ENCODE measurements at regions not wholly inside any gene's neighbourhood (a gene's known extent, or its start where the extent isn't known, plus 50 kb on each side); places are given as distances from the start of the nearest gene placed in this dataset.

DNA sequence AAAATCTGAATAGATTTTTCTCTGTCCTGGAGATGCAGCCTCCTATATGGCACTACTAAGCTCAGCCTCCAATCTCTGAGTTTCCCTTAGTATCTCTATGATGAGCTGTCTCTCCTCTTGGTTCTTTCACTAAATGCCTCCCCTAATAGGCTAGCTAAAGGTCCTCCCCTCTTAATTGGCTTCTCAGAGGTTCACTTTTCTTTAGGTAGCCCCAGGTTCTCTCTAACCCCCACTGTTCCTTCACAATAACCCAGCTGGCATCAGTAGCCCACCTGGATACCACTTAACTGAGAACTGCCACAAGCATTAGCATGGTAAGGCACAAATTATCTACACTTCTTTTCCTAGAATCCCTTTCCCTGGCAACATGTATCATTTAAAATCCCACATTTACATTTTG lies 523.2 kb downstream of the IGSF11 start:
- TF ChIP-seq, protein P1, sequence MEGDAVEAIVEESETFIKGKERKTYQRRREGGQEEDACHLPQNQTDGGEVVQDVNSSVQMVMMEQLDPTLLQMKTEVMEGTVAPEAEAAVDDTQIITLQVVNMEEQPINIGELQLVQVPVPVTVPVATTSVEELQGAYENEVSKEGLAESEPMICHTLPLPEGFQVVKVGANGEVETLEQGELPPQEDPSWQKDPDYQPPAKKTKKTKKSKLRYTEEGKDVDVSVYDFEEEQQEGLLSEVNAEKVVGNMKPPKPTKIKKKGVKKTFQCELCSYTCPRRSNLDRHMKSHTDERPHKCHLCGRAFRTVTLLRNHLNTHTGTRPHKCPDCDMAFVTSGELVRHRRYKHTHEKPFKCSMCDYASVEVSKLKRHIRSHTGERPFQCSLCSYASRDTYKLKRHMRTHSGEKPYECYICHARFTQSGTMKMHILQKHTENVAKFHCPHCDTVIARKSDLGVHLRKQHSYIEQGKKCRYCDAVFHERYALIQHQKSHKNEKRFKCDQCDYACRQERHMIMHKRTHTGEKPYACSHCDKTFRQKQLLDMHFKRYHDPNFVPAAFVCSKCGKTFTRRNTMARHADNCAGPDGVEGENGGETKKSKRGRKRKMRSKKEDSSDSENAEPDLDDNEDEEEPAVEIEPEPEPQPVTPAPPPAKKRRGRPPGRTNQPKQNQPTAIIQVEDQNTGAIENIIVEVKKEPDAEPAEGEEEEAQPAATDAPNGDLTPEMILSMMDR (IDR thresholded peaks at IDR 0.05), result no peak
- no peak for TF ChIP-seq POLR2A (IDR thresholded peaks at IDR 0.05)

Measured in prostate gland (tissue), 2 donors.